Left lung (tissue), 4 donors: ENCODE measurements at regions not wholly inside any gene's neighbourhood (a gene's known extent, or its start where the extent isn't known, plus 50 kb on each side); places are given as distances from the start of the nearest gene placed in this dataset.

ENCODE experiments used
- ATAC-seq: fragments of 200-7000 bp; cut with Tn5 transposase; one replicate; pipeline ENCODE4 v1.9.1; 2020; ENCODE audit warnings: moderate library complexity
- DNase-seq, 4 donors: peaks; one replicate each; pipeline ENCODE4 v3.0.0-alpha.2; 2013 to 2020
- H3K27ac ChIP-seq, 2 donors: fragments of 200-600 bp; sonication (generic) in 1 of 2; one replicate each; pipeline versions ENCODE4 v1.5.0 to v1.8.0; 2020 to 2021
- H3K27me3 ChIP-seq, 2 donors: fragments of 200-600 bp; sonication (generic) in 1 of 2; one replicate each; pipeline versions ENCODE4 v1.5.0 to v1.8.0; 2020 to 2021
- H3K36me3 ChIP-seq, 2 donors: fragments of 200-600 bp; sonication (generic) in 1 of 2; one replicate each; pipeline versions ENCODE4 v1.5.0 to v1.8.0; 2020 to 2021
- H3K4me1 ChIP-seq, 2 donors: fragments of 200-600 bp; one replicate each; pipeline ENCODE4 v1.8.0; 2021
- H3K4me3 ChIP-seq, 2 donors: fragments of 200-600 bp; sonication (generic) in 1 of 2; one replicate each; pipeline versions ENCODE4 v1.5.0 to v1.8.0; 2020 to 2021; ENCODE audit warnings: mild to moderate bottlenecking in 1 of 2
- H3K9me3 ChIP-seq, 2 donors: fragments of 200-600 bp; sonication (generic) in 1 of 2; one replicate each; pipeline versions ENCODE4 v1.5.0 to v1.8.0; 2020 to 2021
- intact Hi-C, 2 donors: fragments of 100-400 bp; cut with DNase I; formaldehyde crosslinking; loops; one replicate each; pipeline versions ENCODE4 v1.11.2 to v1.14.2; 2022
- TF ChIP-seq, protein P1 (sequence below), 2 donors: fragments of 200-600 bp; sonication (generic) in 1 of 2; IDR thresholded peaks; one replicate each; pipeline versions ENCODE4 v1.5.0 to v1.8.0; 2021; ENCODE audit warnings: antibody characterized with exemption in 2 of 2
- donor health status: DM: no; HTN: yes; CAD: no.
- donor health status: DM: no; HTN: no; CAD: no.

GRCh38 chrX:51824061-51824460 is 69.4 kb upstream of the MAGED1 start:
- H3K9me3 ChIP-seq = no peaks in the 10 kb centered on the region
- intact Hi-C loops = no loop called here
- no peak for ATAC-seq

DNA sequence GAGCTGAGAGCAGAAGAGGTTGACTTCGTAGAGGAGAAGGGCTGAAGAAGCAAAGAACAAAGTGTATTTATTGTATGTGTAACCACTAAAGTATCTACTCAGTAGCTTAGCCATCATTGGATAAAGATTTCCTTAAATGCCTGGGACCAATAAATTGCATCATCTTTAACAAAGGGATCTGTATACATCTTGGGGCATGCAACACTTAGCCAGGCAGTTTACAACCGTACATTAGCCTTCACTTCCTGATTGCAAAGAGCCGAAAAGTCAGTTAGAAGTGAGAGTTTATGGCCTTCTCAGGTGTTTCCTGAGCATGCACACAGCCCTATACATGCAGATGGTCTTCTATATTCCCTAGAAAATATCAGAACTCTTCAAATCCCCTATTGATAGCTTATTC is 68.0 kb upstream of the MAGED1 start:
- Histone ChIP-seq H3K9me3 (no peaks in the 10 kb centered on the region), H3K27me3 (no peaks in the 10 kb centered on the region), H3K4me1 (no peaks in the 10 kb centered on the region), H3K27ac (no peak overlapping the region), H3K4me3 (no peak overlapping the region), H3K36me3 (no peaks in the 10 kb centered on the region)
- TF ChIP-seq, protein P1, sequence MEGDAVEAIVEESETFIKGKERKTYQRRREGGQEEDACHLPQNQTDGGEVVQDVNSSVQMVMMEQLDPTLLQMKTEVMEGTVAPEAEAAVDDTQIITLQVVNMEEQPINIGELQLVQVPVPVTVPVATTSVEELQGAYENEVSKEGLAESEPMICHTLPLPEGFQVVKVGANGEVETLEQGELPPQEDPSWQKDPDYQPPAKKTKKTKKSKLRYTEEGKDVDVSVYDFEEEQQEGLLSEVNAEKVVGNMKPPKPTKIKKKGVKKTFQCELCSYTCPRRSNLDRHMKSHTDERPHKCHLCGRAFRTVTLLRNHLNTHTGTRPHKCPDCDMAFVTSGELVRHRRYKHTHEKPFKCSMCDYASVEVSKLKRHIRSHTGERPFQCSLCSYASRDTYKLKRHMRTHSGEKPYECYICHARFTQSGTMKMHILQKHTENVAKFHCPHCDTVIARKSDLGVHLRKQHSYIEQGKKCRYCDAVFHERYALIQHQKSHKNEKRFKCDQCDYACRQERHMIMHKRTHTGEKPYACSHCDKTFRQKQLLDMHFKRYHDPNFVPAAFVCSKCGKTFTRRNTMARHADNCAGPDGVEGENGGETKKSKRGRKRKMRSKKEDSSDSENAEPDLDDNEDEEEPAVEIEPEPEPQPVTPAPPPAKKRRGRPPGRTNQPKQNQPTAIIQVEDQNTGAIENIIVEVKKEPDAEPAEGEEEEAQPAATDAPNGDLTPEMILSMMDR (IDR thresholded peaks at IDR 0.05) = no peak
- ATAC-seq (no peak), DNase-seq (no peak)
- intact Hi-C loops = no loop called here

More at GRCh38 chrX:51824061-51824460, 69.4 kb upstream of the MAGED1 start:
- DNase-seq = no peak
- Histone ChIP-seq H3K27ac (no peak overlapping the region), H3K27me3 (no peaks in the 10 kb centered on the region), H3K36me3 (no peaks in the 10 kb centered on the region), H3K4me1 (no peaks in the 10 kb centered on the region), H3K4me3 (no peak overlapping the region)
- TF ChIP-seq, protein P1 (IDR thresholded peaks at IDR 0.05) = no peak

DNA sequence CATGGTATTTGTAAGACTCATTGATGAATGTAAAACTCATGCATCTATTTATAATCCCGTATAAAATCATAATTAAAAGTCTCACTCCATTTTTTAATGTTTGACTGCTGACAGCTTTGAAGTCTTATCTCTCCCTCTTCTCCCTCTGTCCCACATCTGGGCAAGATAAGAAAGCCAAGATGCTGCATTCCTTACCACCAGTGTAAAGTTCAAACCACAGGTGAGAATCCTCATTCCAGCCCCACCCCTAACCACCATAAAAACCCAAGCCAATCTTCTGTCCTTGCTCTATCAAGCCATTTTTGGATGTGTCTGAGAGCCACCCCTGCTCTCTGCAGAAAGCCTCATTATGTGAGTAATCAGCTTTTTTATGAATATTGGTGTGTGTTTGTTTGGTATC is 59.3 kb upstream of the MAGED1 start:
- ATAC-seq = no peak
- H3K4me3 ChIP-seq = no peak overlapping the region
- no peak for DNase-seq
- TF ChIP-seq, protein P1 (IDR thresholded peaks at IDR 0.05) = no peak
- H3K36me3 ChIP-seq = no peaks in the 10 kb centered on the region
- no peaks in the 10 kb centered on the region for H3K27me3 ChIP-seq
- no peak overlapping the region for H3K27ac ChIP-seq
- no peaks in the 10 kb centered on the region for H3K9me3 ChIP-seq
- intact Hi-C loops = no loop called here
- no peaks in the 10 kb centered on the region for H3K4me1 ChIP-seq

DNA sequence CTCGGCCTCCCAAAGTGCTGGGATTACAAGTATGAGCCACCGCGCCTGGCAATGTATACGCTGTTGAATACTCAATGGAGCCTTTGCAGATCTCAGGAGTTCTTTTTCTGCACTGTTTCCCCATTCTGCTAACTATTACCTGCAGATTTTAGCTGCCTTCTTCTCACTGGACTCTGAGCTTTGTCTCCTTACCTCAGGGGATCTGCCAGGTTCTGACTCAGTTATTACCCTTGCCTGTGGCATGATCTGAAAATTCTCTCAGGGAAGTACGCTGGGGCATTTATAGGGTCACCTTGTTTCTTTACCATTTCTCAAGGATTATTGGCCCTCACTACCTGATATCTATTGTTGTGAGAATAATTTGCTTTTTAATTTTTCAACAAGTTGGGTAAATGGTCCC is 56.6 kb upstream of the MAGED1 start:
- no peaks in the 10 kb centered on the region for H3K27me3 ChIP-seq
- H3K9me3 ChIP-seq = no peaks in the 10 kb centered on the region
- H3K4me1 ChIP-seq = no peaks in the 10 kb centered on the region
- TF ChIP-seq, protein P1 (IDR thresholded peaks at IDR 0.05) = no peak
- no peak overlapping the region for H3K27ac ChIP-seq
- no peak for ATAC-seq
- no peaks in the 10 kb centered on the region for H3K36me3 ChIP-seq
- intact Hi-C loops = no loop called here
- no peak overlapping the region for H3K4me3 ChIP-seq
- no peak for DNase-seq

GRCh38 chrX:51837451-51837850 is 56.0 kb upstream of the MAGED1 start:
- no peaks in the 10 kb centered on the region for H3K27me3 ChIP-seq
- H3K4me1 ChIP-seq = no peaks in the 10 kb centered on the region
- H3K36me3 ChIP-seq = no peaks in the 10 kb centered on the region
- no peaks in the 10 kb centered on the region for H3K9me3 ChIP-seq
- ATAC-seq (no peak), DNase-seq (no peak)
- TF ChIP-seq, protein P1 (IDR thresholded peaks at IDR 0.05) = no peak
- no peak overlapping the region for H3K27ac ChIP-seq
- no peak overlapping the region for H3K4me3 ChIP-seq
- intact Hi-C loops = no loop called here
